HCT116 (cell line): ENCODE measurements at regions not wholly inside any gene's neighbourhood (a gene's known extent, or its start where the extent isn't known, plus 50 kb on each side); places are given as distances from the start of the nearest gene placed in this dataset.

ENCODE experiments used
- ATAC-seq: fragments of 200-7000 bp; cut with Tn5 transposase; 2 replicates; pipeline ENCODE4 v1.9.1; 2020; ENCODE audit warnings: mild to moderate bottlenecking, moderate library complexity
- BruUV-seq: library from RNA; stranded (reverse); fragments of 400-500 nt; replicated peaks from 2 replicates; lab custom pipeline; 2021; lab: Mats Ljungman, UMichigan
- CTCF ChIA-PET: fragments of 300-600 bp; sonication (Branson Sonifier 250); formaldehyde crosslinking; loops from one replicate; lab custom pipeline; 2021; ENCODE audit warnings: antibody characterized with exemption; lab: Charles Lee
- POLR2A ChIA-PET: fragments of 300-600, 350-600 bp; sonication (Branson Sonifier 250); formaldehyde crosslinking; loops from one replicate; lab custom pipeline; 2021; ENCODE audit warnings: antibody characterized with exemption; lab: Charles Lee
- RAD21 ChIA-PET, 2 experiments: fragments of 300-600 bp; sonication (Branson Sonifier 250); formaldehyde crosslinking; loops; one replicate each; lab custom pipeline; 2023; ENCODE audit warnings: low total read pairs in 2 of 2; ENCODE audit not compliant: uncharacterized antibody in 2 of 2, unreplicated experiment in 2 of 2, low non-redundant PET in 1 of 2; lab: Charles Lee
- DNase-seq: peaks from one replicate; pipeline ENCODE4 v3.0.0-alpha.2; 2010; ENCODE audit warnings: low read depth, low spot score
- H2AFZ ChIP-seq: fragments of 200-600 bp; shearing (Covaris generic), sonication (generic); 2 replicates; pipeline ENCODE4 v1.6.1; 2017; ENCODE audit warnings: low read depth, mixed run types, mixed read lengths, antibody characterized with exemption, low read length; ENCODE audit not compliant: poor library complexity, severe bottlenecking
- H3K27ac ChIP-seq: 2 replicates; pipeline ENCODE4 v1.5.1; 2012; ENCODE audit warnings: low read depth, low read length
- H3K27me3 ChIP-seq: fragments of 200-600 bp; sonication (generic); 2 replicates; pipeline ENCODE4 v1.6.1; 2016; ENCODE audit warnings: mixed run types, low read length, mixed read lengths; ENCODE audit not compliant: insufficient read depth
- H3K36me3 ChIP-seq, 2 experiments: fragments of 200-500 bp in 1 of 2; fragments of 200-600 bp in 1 of 2; sonication (Bioruptor generic) in 1 of 2; sonication (generic) in 1 of 2; 2 replicates each; pipeline versions ENCODE4 v1.5.1 to v1.6.1; 2014 to 2016; ENCODE audit warnings: low read length in 2 of 2, inconsistent platforms in 1 of 2, mixed read lengths in 1 of 2, mixed run types in 1 of 2; ENCODE audit not compliant: insufficient read depth in 2 of 2, control insufficient read depth in 1 of 2
- H3K4me1 ChIP-seq, 2 experiments: fragments of 200-600 bp in 1 of 2; sonication (generic) in 1 of 2; 2 replicates each; pipeline versions ENCODE4 v1.5.1 to v1.6.1; 2012 to 2017; ENCODE audit warnings: low read length in 2 of 2, inconsistent platforms in 1 of 2, mild to moderate bottlenecking in 1 of 2, mixed read lengths in 1 of 2, mixed run types in 1 of 2, moderate library complexity in 1 of 2; ENCODE audit not compliant: insufficient read depth in 2 of 2, control insufficient read depth in 1 of 2
- H3K4me2 ChIP-seq: fragments of 200-600 bp; sonication (generic); 2 replicates; pipeline ENCODE4 v1.6.1; 2017; ENCODE audit warnings: mixed run types, low read length, mixed read lengths
- H3K4me3 ChIP-seq, 2 experiments: fragments of 200-600 bp in 1 of 2; sonication (generic) in 1 of 2; replicated peaks in 1 of 2; 2 replicates each; pipeline ENCODE4 v1.5.1; 2011 to 2016; ENCODE audit warnings: low read length in 2 of 2, control low read depth in 1 of 2, low read depth in 1 of 2, mild to moderate bottlenecking in 1 of 2, mixed read lengths in 1 of 2, mixed run types in 1 of 2
- H3K79me2 ChIP-seq: fragments of 200-600 bp; sonication (generic); 2 replicates; pipeline ENCODE4 v1.6.1; 2017; ENCODE audit warnings: mild to moderate bottlenecking, mixed run types, low read length, moderate library complexity, mixed read lengths; ENCODE audit not compliant: insufficient read depth
- H3K9ac ChIP-seq: fragments of 200-600 bp; sonication (generic); 2 replicates; pipeline ENCODE4 v1.6.1; 2016; ENCODE audit warnings: low read length, mixed read lengths
- H3K9me2 ChIP-seq: fragments of 200-600 bp; sonication (generic), shearing (Covaris generic); 2 replicates; pipeline ENCODE4 v1.6.1; 2017; ENCODE audit warnings: mixed run types, mild to moderate bottlenecking, moderate library complexity; ENCODE audit not compliant: insufficient read depth
- H3K9me3 ChIP-seq, 2 experiments: fragments of 200-500 bp in 1 of 2; fragments of 200-600 bp in 1 of 2; sonication (Bioruptor generic) in 1 of 2; sonication (generic) in 1 of 2; 2 replicates each; pipeline ENCODE4 v1.6.1; 2014 to 2017; ENCODE audit warnings: low read length in 2 of 2, mixed read lengths in 2 of 2, inconsistent platforms in 1 of 2, low read depth in 1 of 2, mild to moderate bottlenecking in 1 of 2, mixed run types in 1 of 2, moderate library complexity in 1 of 2; ENCODE audit not compliant: control insufficient read depth in 1 of 2, insufficient read depth in 1 of 2
- H4K20me1 ChIP-seq: fragments of 200-600 bp; sonication (generic), shearing (Covaris generic); 2 replicates; pipeline ENCODE4 v1.6.1; 2017; ENCODE audit warnings: mixed run types, mild to moderate bottlenecking, moderate library complexity; ENCODE audit not compliant: insufficient read depth
- CBX3 ChIP-seq: IDR thresholded peaks from 2 replicates; pipeline ENCODE4 v1.6.1; 2012; ENCODE audit warnings: low read depth
- CTCF ChIP-seq, 3 experiments: fragments of 200-600 bp in 1 of 3; sonication (generic) in 1 of 3; IDR thresholded peaks in 2 of 3; conservative IDR thresholded peaks in 1 of 3; 2 replicates each; pipeline ENCODE4 v1.5.1; 2012 to 2017; ENCODE audit warnings: low read depth in 2 of 3, low read length in 2 of 3, antibody characterized with exemption in 1 of 3, borderline replicate concordance in 1 of 3, control low read depth in 1 of 3, mild to moderate bottlenecking in 1 of 3, mixed read lengths in 1 of 3, mixed run types in 1 of 3, moderate library complexity in 1 of 3; ENCODE audit not compliant: insufficient read depth in 1 of 3
- EGR1 ChIP-seq: IDR thresholded peaks from 2 replicates; pipeline ENCODE4 v1.6.1; 2012; ENCODE audit warnings: low read depth
- POLR2A ChIP-seq: IDR thresholded peaks from 2 replicates; pipeline ENCODE4 v1.7.0; 2011; ENCODE audit warnings: borderline replicate concordance; ENCODE audit not compliant: insufficient read depth, insufficient read length; ENCODE audit errors: extremely low read depth
- REST ChIP-seq: IDR thresholded peaks from 2 replicates; pipeline ENCODE4 v1.6.1; 2012; ENCODE audit warnings: low read depth
- SRF ChIP-seq: IDR thresholded peaks from 2 replicates; pipeline ENCODE4 v1.6.1; 2012; ENCODE audit warnings: low read depth
- TCF7L2 ChIP-seq: IDR thresholded peaks from 2 replicates; pipeline ENCODE4 v1.7.0; 2011; ENCODE audit warnings: borderline replicate concordance, inconsistent platforms; ENCODE audit not compliant: insufficient read depth, insufficient read length; ENCODE audit errors: extremely low read depth
- YY1 ChIP-seq: IDR thresholded peaks from 2 replicates; pipeline ENCODE4 v1.6.1; 2011; ENCODE audit warnings: low read length, low read depth, moderate library complexity, mild to moderate bottlenecking; ENCODE audit not compliant: insufficient replicate concordance; ENCODE audit errors: extremely low read depth
- intact Hi-C: fragments of 100-400 bp; cut with micrococcal nuclease; formaldehyde crosslinking; loops from 2 replicates; pipeline ENCODE4 v1.10.0; 2022

- intact Hi-C loops = no loop called here
- Histone ChIP-seq H4K20me1 (no peaks in the 10 kb centered on the region), H3K4me1 (no peaks in the 10 kb centered on the region), H3K4me3 (no peak overlapping the region), H3K27ac (no peak overlapping the region), H3K4me2 (no peak overlapping the region), H2AFZ (no peak overlapping the region), H3K9me2 (no peaks in the 10 kb centered on the region), H3K36me3 (no peaks in the 10 kb centered on the region), H3K9ac (no peak overlapping the region), H3K27me3 (no peaks in the 10 kb centered on the region), H3K79me2 (no peaks in the 10 kb centered on the region), H3K9me3 (no peaks in the 10 kb centered on the region)
- POLR2A ChIA-PET = no interaction called here
- RAD21 ChIA-PET = no interaction called here
- CTCF ChIA-PET = no interaction called here
- no TSS peak for BruUV-seq
- ATAC-seq = no peak
- DNase-seq = no peak
- TF ChIP-seq EGR1 = no peak
- TF ChIP-seq REST = no peak
- no peak for TF ChIP-seq POLR2A
- no peak for TF ChIP-seq SRF
- no peak for TF ChIP-seq TCF7L2
- TF ChIP-seq YY1 = no peak
- no peak for TF ChIP-seq CBX3
- TF ChIP-seq CTCF (IDR thresholded peaks at IDR 0.05 in 2 of 3, conservative IDR thresholded peaks at IDR 0.05 in 1 of 3; ENCODE audit: borderline replicate concordance in 1 of 3, insufficient read depth in 1 of 3, low read depth in 2 of 3, low read length in 2 of 3) = no peak
These were observed 188.0 kb upstream of the NR2F2 start for GRCh38 chr15:96142498-96142897.
